SHP77 (cell line): ENCODE measurements at regions not wholly inside any gene's neighbourhood (a gene's known extent, or its start where the extent isn't known, plus 50 kb on each side); places are given as distances from the start of the nearest gene placed in this dataset.

Experiments
- DNase-seq, 2 experiments: peaks; one replicate each; lab custom pipeline; 2025; lab: John Stamatoyannopoulos, UW

- DNase-seq, result no peak
Measured at GRCh38 chr6:44679438-44680201, 292.1 kb downstream of the CDC5L start.

DNA sequence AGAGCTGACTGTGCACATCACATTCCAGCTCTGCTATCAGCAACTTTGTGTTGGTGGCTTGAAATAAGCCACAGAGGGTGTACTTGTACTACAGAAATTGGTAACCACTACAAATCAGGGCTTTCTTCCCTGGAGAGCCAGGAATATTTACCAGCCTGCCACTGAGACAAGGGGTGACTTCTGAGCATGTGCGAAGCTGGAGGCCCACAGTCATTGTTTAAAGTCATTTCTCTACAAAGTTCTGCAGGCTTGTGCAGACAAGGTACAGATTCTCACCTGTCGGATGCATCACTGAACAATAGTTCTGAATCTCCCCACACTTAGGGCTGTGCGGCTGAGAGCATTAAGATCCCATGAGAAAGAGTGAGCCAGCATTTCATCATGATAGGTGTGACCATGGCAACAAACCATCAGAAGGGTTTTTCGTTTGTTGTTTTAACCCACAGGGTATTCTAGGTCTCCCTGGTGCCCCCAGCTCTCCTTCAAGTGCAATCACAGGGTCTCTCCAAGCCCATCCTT lies 292.8 kb downstream of the CDC5L start:
- no peak for DNase-seq

GRCh38 chr6:44681761-44682160 lies 294.3 kb downstream of the CDC5L start:
- no peak for DNase-seq

DNA sequence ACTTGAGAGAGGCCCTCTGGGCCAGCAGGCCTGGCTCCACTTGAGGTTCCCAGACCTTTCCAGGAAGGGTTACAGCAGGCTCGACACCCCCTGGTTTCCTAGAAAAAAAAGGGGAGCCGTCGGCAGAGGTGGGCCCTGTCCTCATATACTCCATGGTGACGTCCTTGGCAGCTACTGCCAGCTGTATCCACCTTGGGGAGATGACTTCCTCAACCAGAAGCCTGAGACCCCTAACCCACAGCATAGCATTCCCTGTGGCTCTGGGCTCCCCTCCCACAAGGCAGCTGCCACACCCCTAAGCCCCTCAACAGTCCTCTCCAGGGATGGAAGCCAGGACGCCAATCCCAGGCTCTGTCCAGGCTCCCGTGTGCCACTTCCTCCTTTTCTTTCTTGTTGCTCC lies 294.8 kb downstream of the CDC5L start:
- DNase-seq, result no peak

DNA sequence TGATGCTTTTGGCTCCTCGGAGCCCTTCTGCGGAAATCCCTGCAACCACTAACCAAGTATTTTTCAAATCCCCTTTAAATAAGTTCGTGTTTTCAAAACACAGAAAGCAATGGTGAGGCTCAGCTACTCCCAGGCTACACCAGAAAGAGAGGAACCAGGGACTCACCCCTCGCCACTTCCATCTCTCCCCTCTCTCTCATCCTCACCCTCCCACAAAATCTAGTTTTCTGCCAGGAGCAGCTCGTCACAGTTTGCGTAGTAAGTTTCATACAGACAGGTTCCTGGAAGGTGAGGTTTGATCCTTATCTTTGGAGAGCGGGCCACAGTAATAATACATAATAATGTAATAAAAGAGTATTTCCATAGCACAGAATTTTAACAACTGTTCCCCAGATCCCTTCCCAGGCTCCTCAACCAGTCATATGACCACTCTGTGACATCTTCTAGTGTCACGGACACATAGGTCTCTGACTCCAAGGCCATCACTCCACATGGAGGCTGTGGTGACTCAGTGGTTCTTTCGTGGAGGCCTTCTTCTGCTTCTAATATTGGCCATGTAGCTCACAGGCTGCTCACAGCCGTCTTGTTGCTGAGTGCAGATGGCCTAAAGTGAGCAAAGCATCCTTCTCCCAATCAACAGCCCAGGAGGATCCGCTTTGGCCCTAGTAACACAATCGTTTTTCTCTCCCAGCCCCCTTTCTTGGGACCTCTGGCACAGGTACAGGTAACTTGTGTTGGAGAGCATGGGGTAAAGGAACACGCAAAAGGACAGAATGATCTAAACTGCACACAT lies 295.7 kb downstream of the CDC5L start:
- DNase-seq, result no peak

DNA sequence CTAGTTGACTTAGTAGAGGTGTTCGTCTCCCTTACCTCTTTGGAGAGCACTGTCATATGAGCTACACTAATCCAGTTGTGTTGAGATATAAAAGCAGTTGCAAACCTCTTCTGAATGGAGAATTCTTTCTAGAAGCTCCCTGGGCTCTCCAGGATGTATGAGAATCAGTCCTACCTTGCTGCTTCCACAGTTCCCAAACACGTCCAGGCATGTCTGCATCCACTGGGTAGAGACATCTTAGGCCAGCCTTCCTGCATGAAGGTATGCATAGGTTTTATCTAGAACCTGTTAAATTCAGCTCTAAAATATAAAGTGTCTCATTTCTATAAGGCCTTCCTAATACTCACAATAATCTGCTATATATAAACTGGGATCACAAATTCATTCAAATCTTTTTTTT lies 297.7 kb downstream of the CDC5L start:
- no peak for DNase-seq

- DNase-seq, result no peak
Measured at GRCh38 chr6:44696099-44696498, 308.6 kb downstream of the CDC5L start.

DNA sequence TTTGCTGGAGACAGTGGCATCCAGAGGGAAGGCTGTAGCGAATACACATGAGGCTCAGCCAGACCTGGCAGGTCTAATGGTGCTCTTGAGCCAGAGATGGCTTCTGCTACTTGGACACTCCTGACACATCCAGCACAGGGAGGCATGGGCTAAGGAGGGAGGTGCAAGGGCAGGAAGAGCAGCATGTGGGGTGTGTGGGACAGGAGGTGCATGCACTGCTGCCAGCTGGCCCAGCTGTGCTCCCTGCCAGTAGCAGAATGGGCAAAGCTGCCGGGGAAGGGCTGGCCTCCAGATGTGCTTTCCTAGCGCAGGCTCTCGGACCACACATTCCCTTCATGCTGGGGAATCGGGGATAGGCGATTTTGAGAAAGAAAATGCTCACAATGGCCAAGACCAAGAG lies 309.2 kb downstream of the CDC5L start:
- no peak for DNase-seq

DNA sequence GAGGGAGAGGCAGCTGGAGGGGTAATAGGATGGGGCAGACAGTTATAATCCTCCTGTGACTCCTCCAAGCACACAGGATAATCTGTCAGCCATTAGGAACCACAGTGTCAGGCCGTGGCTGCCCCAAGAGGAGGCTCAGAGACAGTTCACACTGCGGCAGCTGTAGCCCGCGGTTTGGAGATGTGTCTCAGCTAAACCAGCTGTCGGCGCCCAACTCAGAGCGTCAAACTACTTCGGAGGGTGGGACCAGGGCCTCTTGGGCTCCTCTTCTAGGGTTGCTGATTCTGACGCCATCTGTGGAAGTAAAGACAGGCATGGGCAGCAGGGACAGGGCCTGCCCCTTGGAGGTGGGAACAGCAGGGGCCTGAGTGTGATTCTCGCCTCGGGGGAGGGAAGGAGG lies 309.8 kb downstream of the CDC5L start:
- no peak for DNase-seq

DNA sequence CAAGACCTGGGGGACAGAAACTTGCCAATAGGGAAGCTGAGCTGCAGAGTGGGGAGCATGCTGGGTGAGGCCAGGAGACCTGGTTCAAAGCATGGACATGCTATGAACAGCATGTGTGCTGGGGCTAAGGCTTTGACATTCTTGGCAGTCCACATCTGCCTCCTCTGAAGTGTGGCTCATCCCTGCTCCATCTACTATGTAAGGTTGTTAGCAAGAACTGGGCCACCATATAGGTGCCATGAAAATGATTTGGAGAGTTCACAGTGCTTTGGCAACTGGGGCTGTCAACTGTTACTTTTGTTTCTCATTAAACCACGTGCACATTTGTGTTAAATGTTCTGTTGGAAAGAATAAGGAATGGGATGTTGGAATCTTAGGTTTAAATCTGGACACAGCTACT lies 311.1 kb downstream of the CDC5L start:
- DNase-seq, result no peak

GRCh38 chr6:44699082-44699481 lies 311.6 kb downstream of the CDC5L start:
- no peak for DNase-seq

- DNase-seq, result no peak
Measured at GRCh38 chr6:44699851-44700250, 312.3 kb downstream of the CDC5L start.

DNA sequence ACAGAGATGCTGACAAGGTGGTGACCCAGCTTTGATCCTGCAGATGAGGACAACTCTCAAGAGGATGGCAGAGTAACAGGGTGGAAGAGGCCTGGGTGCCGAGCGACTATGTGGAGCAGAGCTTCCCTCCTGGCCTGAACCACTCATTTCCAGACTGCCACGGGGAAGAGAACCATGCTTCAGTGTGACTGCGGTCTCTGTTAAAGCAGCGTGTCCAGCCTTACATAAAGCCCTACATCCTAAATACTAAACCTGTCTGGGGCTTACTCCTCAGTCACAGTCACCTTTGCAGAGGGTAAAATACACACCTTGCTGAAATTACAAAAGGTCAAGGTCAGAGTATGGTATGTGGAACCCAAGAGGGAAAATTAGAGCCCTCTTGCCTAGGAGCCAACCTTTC lies 312.9 kb downstream of the CDC5L start:
- no peak for DNase-seq

DNA sequence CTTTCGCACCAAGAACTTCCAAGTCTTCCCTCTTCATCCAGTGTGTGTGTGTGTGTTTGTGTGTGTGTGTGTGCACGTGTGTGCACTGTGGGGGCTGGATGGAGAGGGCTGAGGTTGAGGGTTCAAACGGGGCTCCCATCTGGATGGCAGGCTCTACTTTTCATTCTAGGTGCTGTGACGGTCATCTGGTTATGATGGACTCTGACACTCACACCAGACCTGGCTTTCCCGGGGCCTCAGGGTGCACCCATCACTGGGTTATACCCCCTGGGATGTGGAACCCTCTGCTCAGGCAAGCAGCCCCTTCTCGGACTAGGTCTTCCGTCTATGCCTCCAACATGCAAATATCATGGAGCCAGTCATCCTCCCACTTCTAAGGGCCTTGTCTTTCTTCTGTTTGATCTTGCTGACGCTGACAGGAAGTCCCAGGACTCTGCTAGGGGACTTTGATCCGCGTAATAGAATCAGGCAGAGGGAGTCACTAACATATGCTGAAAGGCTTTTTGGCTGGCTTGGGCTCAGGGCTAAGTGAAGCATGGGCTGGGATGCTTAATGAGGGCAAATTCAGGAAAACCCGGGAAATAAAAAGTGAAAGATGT lies 313.6 kb downstream of the CDC5L start:
- no peak for DNase-seq

DNA sequence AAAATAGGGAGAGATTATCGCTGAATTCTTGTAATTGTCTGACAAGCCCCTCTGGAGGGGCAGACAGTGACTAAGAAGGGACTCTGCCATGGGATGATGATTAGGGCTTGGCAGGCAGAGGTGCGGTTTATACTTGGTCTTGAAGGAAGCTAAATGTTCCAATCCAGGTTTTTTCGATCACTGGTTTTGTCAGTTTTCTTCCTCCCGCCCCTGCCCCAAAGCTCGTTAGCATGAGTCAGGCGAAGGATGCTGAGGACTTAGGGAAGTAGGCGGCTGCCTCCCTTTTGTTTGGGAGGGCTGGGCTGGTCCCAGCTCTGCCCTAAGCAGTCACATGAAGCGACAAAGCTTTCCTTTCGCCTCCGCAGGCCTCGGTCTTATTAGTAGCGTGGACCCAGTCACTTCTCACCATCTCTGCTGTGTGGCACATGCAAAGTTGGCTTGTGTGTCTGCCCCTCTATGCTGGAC lies 314.2 kb downstream of the CDC5L start:
- DNase-seq, result no peak

GRCh38 chr6:44702292-44702691 lies 314.8 kb downstream of the CDC5L start:
- no peak for DNase-seq

GRCh38 chr6:44704240-44705150 lies 317.0 kb downstream of the CDC5L start:
- DNase-seq, result no peak

GRCh38 chr6:44705596-44705995 lies 318.1 kb downstream of the CDC5L start:
- no peak for DNase-seq

DNA sequence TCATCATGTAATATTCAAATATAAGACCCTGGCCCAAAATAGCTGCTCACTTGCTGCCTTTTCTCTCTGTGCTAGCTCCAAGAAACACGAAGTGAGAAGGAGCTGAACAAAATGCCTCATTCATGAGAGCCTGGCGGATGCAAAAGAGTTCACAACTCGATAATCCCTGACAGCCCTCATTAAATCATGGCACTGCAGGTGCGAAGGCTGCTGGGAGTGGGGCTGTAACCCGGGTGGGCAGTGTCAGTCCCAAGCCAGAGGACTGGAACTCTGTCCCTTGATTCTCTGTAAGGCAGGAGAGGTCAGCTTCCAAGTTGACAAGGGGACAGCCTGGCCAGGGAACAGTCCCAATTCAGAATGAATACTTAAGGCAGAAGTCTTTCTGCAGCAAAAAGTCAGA lies 318.5 kb downstream of the CDC5L start:
- DNase-seq, result no peak

- DNase-seq, result no peak
Measured at GRCh38 chr6:44708208-44708607, 320.7 kb downstream of the CDC5L start.

DNA sequence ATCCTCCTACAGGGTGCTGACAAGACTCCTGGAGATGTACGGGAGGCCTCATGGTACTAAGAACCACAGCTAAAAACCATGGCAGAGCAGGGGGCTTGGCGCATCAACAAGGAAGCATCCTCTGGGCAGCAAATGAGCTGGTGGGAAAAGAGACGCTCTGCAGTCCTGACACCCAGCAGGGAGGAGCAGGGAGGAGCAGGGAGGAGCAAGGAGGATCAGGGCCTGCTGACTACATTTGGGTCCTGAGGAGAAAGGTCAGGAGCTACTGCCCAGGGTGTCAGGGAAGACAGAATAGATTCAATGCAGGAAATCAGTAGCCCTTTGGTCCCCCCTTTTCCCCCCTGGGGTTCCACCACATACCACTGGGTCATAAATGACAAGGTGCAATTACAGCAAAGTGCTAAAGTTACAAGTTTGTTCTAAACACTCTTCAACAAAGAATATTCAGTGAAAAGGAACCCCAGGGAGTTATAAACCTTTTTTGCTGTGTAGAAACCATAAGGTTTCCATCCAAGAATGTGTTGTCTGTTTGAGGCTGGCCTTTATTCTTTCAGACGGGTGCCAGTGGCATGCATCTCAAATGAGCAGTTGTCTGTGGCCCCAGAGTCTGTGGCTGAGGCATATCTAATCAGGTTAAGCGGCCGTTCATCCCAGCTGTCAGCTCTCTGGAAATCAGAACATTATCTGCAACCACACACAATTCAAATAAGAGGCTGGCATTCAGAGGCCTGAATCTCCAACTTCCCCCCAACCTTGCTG lies 325.0 kb downstream of the CDC5L start:
- no peak for DNase-seq
